ENCODE measurements at regions not wholly inside any gene's neighbourhood (a gene's known extent, or its start where the extent isn't known, plus 50 kb on each side); places are given as distances from the start of the nearest gene placed in this dataset.
"Not testable (repeated sequence)": the region's sequence is repeated elsewhere in the genome, so short reads cannot be mapped to it uniquely, and the experiment has no call there.

DNA sequence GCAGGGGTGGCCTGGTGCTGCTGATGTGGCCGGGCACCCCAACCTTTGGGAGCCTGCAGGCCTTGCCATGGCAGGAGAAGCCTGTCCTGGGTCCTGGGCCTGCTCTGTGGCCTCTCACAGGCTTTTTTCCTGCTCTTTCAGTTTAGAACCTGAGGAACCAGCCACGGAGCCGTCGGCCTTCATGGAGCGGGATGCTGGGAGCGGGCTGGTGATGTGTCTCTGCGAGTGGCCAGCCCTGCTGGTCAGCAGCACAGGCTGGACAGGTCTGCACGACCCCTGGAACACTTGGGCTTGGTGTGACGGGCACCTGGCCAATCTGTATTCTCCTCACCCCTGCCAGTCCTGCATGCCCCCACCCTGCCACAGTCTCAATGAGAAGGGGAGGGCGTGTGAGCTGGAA lies 98.4 kb upstream of the CCZ1B start:
- TF ChIP-seq, protein P1, sequence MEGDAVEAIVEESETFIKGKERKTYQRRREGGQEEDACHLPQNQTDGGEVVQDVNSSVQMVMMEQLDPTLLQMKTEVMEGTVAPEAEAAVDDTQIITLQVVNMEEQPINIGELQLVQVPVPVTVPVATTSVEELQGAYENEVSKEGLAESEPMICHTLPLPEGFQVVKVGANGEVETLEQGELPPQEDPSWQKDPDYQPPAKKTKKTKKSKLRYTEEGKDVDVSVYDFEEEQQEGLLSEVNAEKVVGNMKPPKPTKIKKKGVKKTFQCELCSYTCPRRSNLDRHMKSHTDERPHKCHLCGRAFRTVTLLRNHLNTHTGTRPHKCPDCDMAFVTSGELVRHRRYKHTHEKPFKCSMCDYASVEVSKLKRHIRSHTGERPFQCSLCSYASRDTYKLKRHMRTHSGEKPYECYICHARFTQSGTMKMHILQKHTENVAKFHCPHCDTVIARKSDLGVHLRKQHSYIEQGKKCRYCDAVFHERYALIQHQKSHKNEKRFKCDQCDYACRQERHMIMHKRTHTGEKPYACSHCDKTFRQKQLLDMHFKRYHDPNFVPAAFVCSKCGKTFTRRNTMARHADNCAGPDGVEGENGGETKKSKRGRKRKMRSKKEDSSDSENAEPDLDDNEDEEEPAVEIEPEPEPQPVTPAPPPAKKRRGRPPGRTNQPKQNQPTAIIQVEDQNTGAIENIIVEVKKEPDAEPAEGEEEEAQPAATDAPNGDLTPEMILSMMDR (IDR thresholded peaks at IDR 0.05): not testable (repeated sequence)
- not testable (repeated sequence) for TF ChIP-seq POLR2A (IDR thresholded peaks at IDR 0.05)

All from right lobe of liver (tissue), 4 donors.